K562 (cell line): ENCODE measurements at regions not wholly inside any gene's neighbourhood (a gene's known extent, or its start where the extent isn't known, plus 50 kb on each side); places are given as distances from the start of the nearest gene placed in this dataset.
"Not testable (repeated sequence)": the region's sequence is repeated elsewhere in the genome, so short reads cannot be mapped to it uniquely, and the experiment has no call there.

Experiments
- ATAC-seq: fragments of 200-7000 bp; cut with Tn5 transposase; 3 replicates; pipeline ENCODE4 v1.9.1; 2020; ENCODE audit warnings: moderate library complexity
- BruUV-seq: library from RNA; stranded (reverse); fragments of 400-500 nt; replicated peaks from 2 replicates; lab custom pipeline; 2021; lab: Mats Ljungman, UMichigan
- CTCF ChIA-PET: fragments of 300-600 bp; formaldehyde crosslinking; extraction: SDS; loops from one replicate; lab custom pipeline; 2021; ENCODE audit warnings: low intra/inter-chr PET ratio; lab: Yijun Ruan, JAX
- POLR2A ChIA-PET: fragments of 300-600, 350-650 bp; sonication (Branson Sonifier 250); formaldehyde crosslinking; extraction: SDS; loops from one replicate; lab custom pipeline; 2021; ENCODE audit warnings: antibody characterized with exemption, inconsistent platforms; lab: Yijun Ruan, JAX
- DNase-seq, 4 experiments: peaks; one replicate each; pipeline versions ENCODE4 v3.0.0 to v3.0.0-alpha.2; 2011 to 2018; ENCODE audit warnings: low spot score in 3 of 4, mixed read lengths in 3 of 4; ENCODE audit errors: extremely low read depth in 1 of 4
- FAIRE-seq: peaks from 2 replicates; lab custom pipeline; 2011; peaks lifted over from hg19 to GRCh38; lab: Jason Lieb, UNC
- H2AFZ ChIP-seq: 2 replicates; pipeline ENCODE4 v1.6.0; 2011; ENCODE audit warnings: low read depth, low read length, control low read depth, inconsistent platforms
- H3K27ac ChIP-seq: fragments of 200-600 bp; 3 replicates; pipeline ENCODE4 v1.8.0; 2011; ENCODE audit warnings: low read depth, mild to moderate bottlenecking, control low read depth, inconsistent platforms, low read length, moderate library complexity, mixed read lengths; ENCODE audit errors: extremely low read depth
- H3K27me3 ChIP-seq, 2 experiments: fragments of 300-600 bp in 1 of 2; 2 replicates in 1 of 2; 3 replicates in 1 of 2; pipeline versions ENCODE4 v1.6.0 to v1.8.0; 2011; ENCODE audit warnings: inconsistent platforms in 2 of 2, low read length in 2 of 2, mild to moderate bottlenecking in 1 of 2, mixed read lengths in 1 of 2, moderate library complexity in 1 of 2; ENCODE audit not compliant: control insufficient read depth in 2 of 2, insufficient read depth in 2 of 2
- H3K36me3 ChIP-seq: fragments of 300-600 bp; 3 replicates; pipeline ENCODE4 v1.8.0; 2011; ENCODE audit warnings: mild to moderate bottlenecking, low read length, inconsistent platforms; ENCODE audit not compliant: control insufficient read depth, insufficient read depth
- H3K4me1 ChIP-seq, 2 experiments: fragments of 200-600 bp in 1 of 2; replicated peaks in 1 of 2; 2 replicates in 1 of 2; 3 replicates in 1 of 2; pipeline versions ENCODE4 v1.5.1 to v1.8.0; 2011; ENCODE audit warnings: inconsistent platforms in 2 of 2, low read length in 2 of 2, mild to moderate bottlenecking in 1 of 2, mixed read lengths in 1 of 2, moderate library complexity in 1 of 2; ENCODE audit not compliant: control insufficient read depth in 2 of 2, insufficient read depth in 2 of 2
- H3K4me2 ChIP-seq: 2 replicates; pipeline ENCODE4 v1.6.1; 2011; ENCODE audit warnings: low read length, control low read depth, inconsistent platforms, mixed read lengths; ENCODE audit not compliant: insufficient read depth
- H3K4me3 ChIP-seq: fragments of 200-600 bp; sonication (generic), shearing (Covaris generic); 2 replicates; pipeline ENCODE4 v1.5.1; 2016; ENCODE audit warnings: control low read depth, inconsistent platforms
- H3K79me2 ChIP-seq: fragments of 200-600 bp; 3 replicates; pipeline ENCODE4 v1.8.0; 2011; ENCODE audit warnings: low read length, inconsistent platforms; ENCODE audit not compliant: control insufficient read depth, insufficient read depth
- H3K9ac ChIP-seq, 2 experiments: 2 replicates each; pipeline versions ENCODE4 v1.6.0 to v1.6.1; 2011; ENCODE audit warnings: low read depth in 2 of 2, low read length in 2 of 2, control low read depth in 1 of 2, inconsistent platforms in 1 of 2, mild to moderate bottlenecking in 1 of 2, mixed read lengths in 1 of 2; ENCODE audit not compliant: insufficient read depth in 1 of 2
- H3K9me1 ChIP-seq: one replicate; pipeline ENCODE4 v1.6.0; 2011; ENCODE audit warnings: inconsistent platforms, mild to moderate bottlenecking, low read length, moderate library complexity; ENCODE audit not compliant: control insufficient read depth, insufficient read depth
- H3K9me3 ChIP-seq: replicated peaks from 2 replicates; pipeline ENCODE4 v1.5.1; 2011; ENCODE audit warnings: low read depth, low read length, inconsistent platforms; ENCODE audit not compliant: control insufficient read depth, insufficient read depth
- H4K20me1 ChIP-seq: replicated peaks from 2 replicates; pipeline ENCODE4 v1.6.1; 2011; ENCODE audit warnings: low read length, inconsistent platforms, mixed read lengths; ENCODE audit not compliant: control insufficient read depth, insufficient read depth
- ATF7 ChIP-seq: fragments of 450-650 bp; IDR thresholded peaks from 2 replicates; pipeline ENCODE4 v1.7.1; 2014; ENCODE audit warnings: mild to moderate bottlenecking, moderate library complexity
- BRCA1 ChIP-seq, 2 experiments: fragments of 450-650 bp in 1 of 2; sonication (generic) in 1 of 2; formaldehyde crosslinking in 1 of 2; IDR thresholded peaks; 2 replicates each; pipeline versions ENCODE4 v1.5.0 to v1.6.1; 2017 to 2020; ENCODE audit warnings: mild to moderate bottlenecking in 1 of 2, missing genetic modification reagents in 1 of 2
- CGGBP1 ChIP-seq: fragments of 250-450 bp; sonication (Bioruptor Pico); IDR thresholded peaks from 2 replicates; pipeline ENCODE4 v1.9.0; 2021; ENCODE audit warnings: mild to moderate bottlenecking
- FOXK2 ChIP-seq, 2 experiments: fragments of 450-650 bp; IDR thresholded peaks in 1 of 2; conservative IDR thresholded peaks in 1 of 2; 2 replicates each; pipeline ENCODE4 v1.6.1; 2016; ENCODE audit warnings: low read depth in 2 of 2, mild to moderate bottlenecking in 1 of 2
- RBM15 ChIP-seq: fragments of 200-400 bp; formaldehyde crosslinking; IDR thresholded peaks from 2 replicates; pipeline ENCODE4 v1.6.1; 2018; ENCODE audit warnings: mild to moderate bottlenecking, low read length, moderate library complexity; ENCODE audit not compliant: insufficient read depth
- ZBTB34 ChIP-seq: fragments of 250-450 bp; sonication (Bioruptor Pico); IDR thresholded peaks from 2 replicates; pipeline ENCODE4 v1.8.0; 2021; ENCODE audit warnings: mild to moderate bottlenecking, moderate library complexity
- ZKSCAN3 ChIP-seq: fragments of 250-450 bp; sonication (Bioruptor Pico); IDR thresholded peaks from 2 replicates; pipeline ENCODE4 v1.4.0; 2020
- WGBS: fragments of 100-300 bp; shearing (Covaris generic); methylation state at CpG from one replicate; pipeline ENCODE4 v1.1.6; 2016; ENCODE audit warnings: low coverage, mixed read lengths; ENCODE audit not compliant: insufficient coverage; ENCODE audit errors: missing lambda C conversion rate; 5-methylcytosine and 5-hydroxymethylcytosine counted together
- in situ Hi-C: fragments of 300-500 bp; cut with MboI; formaldehyde crosslinking; loops from 4 replicates; pipeline ENCODE4 v1.15.0; 2018; ENCODE audit warnings: inconsistent platforms, mixed read lengths
- intact Hi-C: fragments of 100-400 bp; cut with micrococcal nuclease; formaldehyde crosslinking; loops from 2 replicates; pipeline ENCODE4 v1.14.2; 2022
- TF ChIP-seq, protein P1 (sequence below): fragments of 450-650 bp; formaldehyde crosslinking; IDR thresholded peaks from 2 replicates; pipeline ENCODE4 v1.4.0; 2020; ENCODE audit warnings: mild to moderate bottlenecking, moderate library complexity
- TF ChIP-seq, protein P2 (sequence below): fragments of 450-650 bp; IDR thresholded peaks from 2 replicates; pipeline ENCODE4 v1.6.1; 2016; ENCODE audit warnings: low read depth, mild to moderate bottlenecking, moderate library complexity

GRCh38 chr14:28317890-28318675, 448.5 kb upstream of the FOXG1 start:
- FAIRE-seq, H3K4me3 ChIP-seq, H3K79me2 ChIP-seq, CTCF ChIA-PET, BruUV-seq, in situ Hi-C loops, H4K20me1 ChIP-seq, H3K27me3 ChIP-seq, H3K4me1 ChIP-seq, POLR2A ChIA-PET, ATAC-seq, H3K4me2 ChIP-seq, H3K9me3 ChIP-seq, H3K9me1 ChIP-seq, DNase-seq, H2AFZ ChIP-seq, H3K9ac ChIP-seq, intact Hi-C loops, H3K36me3 ChIP-seq, H3K27ac ChIP-seq: not testable (repeated sequence)
- 0% methylated on average over 12 of the region's 32 CpGs for WGBS

DNA sequence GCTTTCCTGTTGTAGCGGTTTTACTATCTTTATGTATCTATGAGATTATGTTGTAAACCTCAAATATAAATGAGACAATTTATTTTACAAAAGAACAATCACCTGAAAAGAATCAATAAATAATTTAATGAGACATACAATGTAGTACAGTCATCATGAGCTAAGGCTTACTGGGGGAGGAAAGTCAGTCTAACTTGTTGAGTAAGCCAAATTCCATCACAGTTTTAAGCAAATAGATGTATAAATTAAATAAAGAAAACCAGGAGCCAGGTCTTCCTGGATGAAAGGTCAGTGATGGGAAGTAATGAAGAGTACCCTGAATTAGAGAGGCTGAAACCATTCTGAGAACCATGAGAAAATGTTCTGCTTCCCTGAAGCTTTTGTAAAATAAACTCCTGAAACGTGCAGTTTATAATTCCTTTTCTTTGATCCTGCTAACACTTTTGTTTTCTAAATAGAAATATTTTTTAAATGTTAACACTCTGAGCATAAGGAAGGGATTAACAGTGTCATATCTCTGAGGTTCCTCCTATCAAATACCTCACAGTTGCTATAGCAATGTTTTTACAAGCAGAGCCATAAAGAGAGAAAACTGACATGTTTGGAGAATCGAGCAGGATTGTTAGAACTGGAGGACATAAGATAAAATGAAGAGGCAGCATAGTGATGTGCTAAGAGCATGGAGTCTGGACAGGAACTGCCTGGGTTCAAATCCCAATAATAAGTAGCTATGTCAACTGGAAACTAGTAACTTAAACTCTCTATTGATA, 444.9 kb upstream of the FOXG1 start:
- no peaks in the 10 kb centered on the region for H4K20me1 ChIP-seq
- H3K9me3 ChIP-seq: no peaks in the 10 kb centered on the region
- H3K27ac ChIP-seq: no peak overlapping the region
- no peak overlapping the region for H2AFZ ChIP-seq
- H3K9me1 ChIP-seq: no peaks in the 10 kb centered on the region
- H3K79me2 ChIP-seq: no peaks in the 10 kb centered on the region
- CTCF ChIA-PET: no interaction called here
- H3K27me3 ChIP-seq: no peaks in the 10 kb centered on the region
- no TSS peak for BruUV-seq
- FAIRE-seq (no peak), DNase-seq (no peak), ATAC-seq (no peak)
- POLR2A ChIA-PET: no interaction called here
- no peaks in the 10 kb centered on the region for H3K36me3 ChIP-seq
- in situ Hi-C loops (no loop called here), intact Hi-C loops (no loop called here)
- 0% methylated on average over 3 of the region's 3 CpGs for WGBS
- no peak overlapping the region for H3K4me2 ChIP-seq
- no peak overlapping the region for H3K9ac ChIP-seq
- H3K4me3 ChIP-seq: no peak overlapping the region
- no peaks in the 10 kb centered on the region for H3K4me1 ChIP-seq
- TF ChIP-seq, protein P1, sequence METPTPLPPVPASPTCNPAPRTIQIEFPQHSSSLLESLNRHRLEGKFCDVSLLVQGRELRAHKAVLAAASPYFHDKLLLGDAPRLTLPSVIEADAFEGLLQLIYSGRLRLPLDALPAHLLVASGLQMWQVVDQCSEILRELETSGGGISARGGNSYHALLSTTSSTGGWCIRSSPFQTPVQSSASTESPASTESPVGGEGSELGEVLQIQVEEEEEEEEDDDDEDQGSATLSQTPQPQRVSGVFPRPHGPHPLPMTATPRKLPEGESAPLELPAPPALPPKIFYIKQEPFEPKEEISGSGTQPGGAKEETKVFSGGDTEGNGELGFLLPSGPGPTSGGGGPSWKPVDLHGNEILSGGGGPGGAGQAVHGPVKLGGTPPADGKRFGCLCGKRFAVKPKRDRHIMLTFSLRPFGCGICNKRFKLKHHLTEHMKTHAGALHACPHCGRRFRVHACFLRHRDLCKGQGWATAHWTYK (CRISPR knock-in tag): no peak
- TF ChIP-seq ZBTB34 (CRISPR knock-in tag) (no peak), FOXK2 (conservative IDR thresholded peaks at IDR 0.05 in 1 of 2, IDR thresholded peaks at IDR 0.05 in 1 of 2; ENCODE audit: low read depth in 2 of 2) (no peak), RBM15 (no peak), BRCA1 (IDR thresholded peaks at IDR 0.05) (no peak), BRCA1 (CRISPR knock-in tag; IDR thresholded peaks at IDR 0.05) (no peak), ZKSCAN3 (CRISPR knock-in tag) (no peak), ATF7 (no peak), CGGBP1 (CRISPR knock-in tag) (no peak)
- TF ChIP-seq, protein P2, sequence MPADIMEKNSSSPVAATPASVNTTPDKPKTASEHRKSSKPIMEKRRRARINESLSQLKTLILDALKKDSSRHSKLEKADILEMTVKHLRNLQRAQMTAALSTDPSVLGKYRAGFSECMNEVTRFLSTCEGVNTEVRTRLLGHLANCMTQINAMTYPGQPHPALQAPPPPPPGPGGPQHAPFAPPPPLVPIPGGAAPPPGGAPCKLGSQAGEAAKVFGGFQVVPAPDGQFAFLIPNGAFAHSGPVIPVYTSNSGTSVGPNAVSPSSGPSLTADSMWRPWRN: no peak
